ENCODE measurements at regions not wholly inside any gene's neighbourhood (a gene's known extent, or its start where the extent isn't known, plus 50 kb on each side); places are given as distances from the start of the nearest gene placed in this dataset.

GRCh38 chr3:89644716-89645115, 537.3 kb downstream of the EPHA3 start:
- TF ChIP-seq CEBPB (IDR thresholded peaks at IDR 0.05) (no peak), POLR2A (IDR thresholded peaks at IDR 0.05; ENCODE audit: low read length) (no peak), CTCF (IDR thresholded peaks at IDR 0.05) (no peak), RCOR1 (IDR thresholded peaks at IDR 0.05; ENCODE audit: low read depth, low read length) (no peak), MAFK (IDR thresholded peaks at IDR 0.05; ENCODE audit: partially characterized antibody) (no peak), CBX8 (IDR thresholded peaks at IDR 0.05) (no peak), SREBF2 (IDR thresholded peaks at IDR 0.05) (no peak), JUN (IDR thresholded peaks at IDR 0.05) (no peak), EHMT2 (IDR thresholded peaks at IDR 0.05; ENCODE audit: low read depth) (no peak), RAD21 (conservative IDR thresholded peaks at IDR 0.05 in 1 of 2, IDR thresholded peaks at IDR 0.05 in 1 of 2) (no peak)
